H1 (cell line): ENCODE measurements at regions not wholly inside any gene's neighbourhood (a gene's known extent, or its start where the extent isn't known, plus 50 kb on each side); places are given as distances from the start of the nearest gene placed in this dataset.

Source experiments
- CTCF ChIA-PET: fragments of 300-600 bp; sonication (Branson Sonifier 250); formaldehyde crosslinking; loops from one replicate; lab custom pipeline; 2021; ENCODE audit not compliant: partially characterized antibody; lab: Charles Lee
- POLR2A ChIA-PET: fragments of 300-600 bp; sonication (Branson Sonifier 250); formaldehyde crosslinking; loops from one replicate; lab custom pipeline; 2021; ENCODE audit warnings: inconsistent platforms; ENCODE audit not compliant: partially characterized antibody; lab: Charles Lee
- DNase-seq, 2 experiments: peaks; one replicate each; pipeline versions ENCODE4 v3.0.0 to v3.0.0-alpha.2; 2010 to 2022; ENCODE audit warnings: low spot score in 2 of 2, low read depth in 1 of 2, mixed read lengths in 1 of 2
- FAIRE-seq: peaks from 2 replicates; lab custom pipeline; 2011; peaks lifted over from hg19 to GRCh38; lab: Jason Lieb, UNC
- H2AFZ ChIP-seq: 2 replicates; pipeline ENCODE4 v1.8.1; 2012; ENCODE audit warnings: low read length, inconsistent platforms
- H2AK5ac ChIP-seq: 2 replicates; pipeline ENCODE4 v1.6.1; 2013; ENCODE audit warnings: low read depth, low read length
- H2BK120ac ChIP-seq: replicated peaks from 2 replicates; pipeline ENCODE3; 2013; ENCODE audit warnings: low read depth, low read length, inconsistent platforms
- H2BK12ac ChIP-seq: 2 replicates; pipeline ENCODE4 v1.6.1; 2013; ENCODE audit warnings: low read depth, low read length
- H2BK15ac ChIP-seq: 2 replicates; pipeline ENCODE4 v1.6.1; 2013; ENCODE audit warnings: low read length
- H2BK20ac ChIP-seq: 2 replicates; pipeline ENCODE4 v1.6.1; 2013; ENCODE audit warnings: low read length
- H2BK5ac ChIP-seq: 2 replicates; pipeline ENCODE4 v1.6.1; 2013; ENCODE audit warnings: low read depth, low read length
- H3K14ac ChIP-seq: 2 replicates; pipeline ENCODE4 v1.6.1; 2013; ENCODE audit warnings: inconsistent platforms; ENCODE audit not compliant: insufficient read length
- H3K18ac ChIP-seq: 2 replicates; pipeline ENCODE4 v1.6.1; 2013; ENCODE audit warnings: low read length; ENCODE audit errors: extremely low read depth
- H3K23ac ChIP-seq: 2 replicates; pipeline ENCODE4 v1.6.1; 2013; ENCODE audit warnings: inconsistent platforms; ENCODE audit not compliant: insufficient read length
- H3K23me2 ChIP-seq: 2 replicates; pipeline ENCODE4 v1.6.1; 2013; ENCODE audit warnings: low read depth, low read length
- H3K27ac ChIP-seq: 2 replicates; pipeline ENCODE4 v1.6.1; 2011; ENCODE audit warnings: low read depth, low read length, inconsistent platforms
- H3K27me3 ChIP-seq, 4 experiments: replicated peaks in 1 of 4; 1 replicate in 1 of 4; 2 replicates in 3 of 4; pipeline versions ENCODE4 v1.6.1 to v1.8.1; 2011 to 2013; ENCODE audit warnings: low read length in 3 of 4, mild to moderate bottlenecking in 3 of 4, inconsistent platforms in 2 of 4, mixed read lengths in 2 of 4, moderate library complexity in 1 of 4; ENCODE audit not compliant: control insufficient read depth in 3 of 4, insufficient read depth in 3 of 4; ENCODE audit errors: extremely low read depth in 1 of 4
- H3K36me3 ChIP-seq, 4 experiments: 2 replicates each; pipeline versions ENCODE4 v1.6.1 to v1.8.1; 2011 to 2013; ENCODE audit warnings: mild to moderate bottlenecking in 4 of 4, low read length in 3 of 4, moderate library complexity in 2 of 4, control low read depth in 1 of 4, inconsistent platforms in 1 of 4; ENCODE audit not compliant: insufficient read depth in 4 of 4, control insufficient read depth in 2 of 4
- H3K4ac ChIP-seq: replicated peaks from 2 replicates; pipeline ENCODE3; 2013; ENCODE audit warnings: low read length, low read depth, mixed read lengths, inconsistent platforms; ENCODE audit not compliant: insufficient read length
- H3K4me1 ChIP-seq, 4 experiments: replicated peaks in 1 of 4; 1 replicate in 1 of 4; 2 replicates in 3 of 4; pipeline versions ENCODE4 v1.6.1 to v1.8.1; 2011 to 2013; ENCODE audit warnings: low read length in 3 of 4, inconsistent platforms in 2 of 4, mixed read lengths in 1 of 4; ENCODE audit not compliant: insufficient read depth in 4 of 4, control insufficient read depth in 3 of 4
- H3K4me2 ChIP-seq, 2 experiments: 2 replicates each; pipeline versions ENCODE4 v1.6.1 to v1.8.1; 2011 to 2013; ENCODE audit warnings: low read depth in 2 of 2, low read length in 2 of 2, control low read depth in 1 of 2, inconsistent platforms in 1 of 2, mild to moderate bottlenecking in 1 of 2; ENCODE audit not compliant: insufficient read depth in 1 of 2
- H3K4me3 ChIP-seq, 4 experiments: fragments of 200-600, 300-600 bp in 1 of 4; sonication (generic), shearing (Covaris generic), sonication (Bioruptor Twin) in 1 of 4; 2 replicates each; pipeline versions ENCODE4 v1.5.1 to v1.8.1; 2011 to 2016; ENCODE audit warnings: low read length in 4 of 4, low read depth in 3 of 4, control low read depth in 2 of 4, inconsistent platforms in 2 of 4, mild to moderate bottlenecking in 2 of 4, mixed read lengths in 1 of 4, moderate library complexity in 1 of 4; ENCODE audit not compliant: insufficient read depth in 2 of 4; ENCODE audit errors: extremely low read depth in 1 of 4
- H3K56ac ChIP-seq: replicated peaks from 2 replicates; pipeline ENCODE3; 2013; ENCODE audit warnings: low read depth, mild to moderate bottlenecking, mixed read lengths, low read length, inconsistent platforms; ENCODE audit not compliant: insufficient read length
- H3K79me1 ChIP-seq: 2 replicates; pipeline ENCODE4 v1.6.1; 2013; ENCODE audit warnings: low read depth, low read length, control low read depth
- H3K79me2 ChIP-seq, 2 experiments: 2 replicates each; pipeline versions ENCODE4 v1.6.1 to v1.8.1; 2012 to 2013; ENCODE audit warnings: low read length in 2 of 2, mild to moderate bottlenecking in 2 of 2, inconsistent platforms in 1 of 2; ENCODE audit not compliant: insufficient read depth in 2 of 2, control insufficient read depth in 1 of 2
- H3K9ac ChIP-seq, 4 experiments: replicated peaks in 1 of 4; 1 replicate in 1 of 4; 2 replicates in 3 of 4; pipeline versions ENCODE4 v1.6.1 to v1.8.1; 2011 to 2013; ENCODE audit warnings: low read depth in 3 of 4, low read length in 3 of 4, control low read depth in 2 of 4, mild to moderate bottlenecking in 2 of 4, moderate library complexity in 2 of 4, inconsistent platforms in 1 of 4; ENCODE audit errors: extremely low read depth in 1 of 4
- H3K9me3 ChIP-seq, 2 experiments: 2 replicates each; pipeline versions ENCODE4 v1.6.1 to v1.8.1; 2012 to 2013; ENCODE audit warnings: mild to moderate bottlenecking in 2 of 2, moderate library complexity in 2 of 2, control low read depth in 1 of 2, inconsistent platforms in 1 of 2, low read depth in 1 of 2, low read length in 1 of 2, mixed read lengths in 1 of 2; ENCODE audit not compliant: insufficient read depth in 2 of 2
- H4K20me1 ChIP-seq, 2 experiments: replicated peaks in 1 of 2; 2 replicates each; pipeline versions ENCODE3 to v1.8.1; 2011 to 2013; ENCODE audit warnings: inconsistent platforms in 2 of 2, low read length in 2 of 2, mild to moderate bottlenecking in 1 of 2; ENCODE audit not compliant: insufficient read depth in 2 of 2, control insufficient read depth in 1 of 2
- H4K5ac ChIP-seq: 2 replicates; pipeline ENCODE4 v1.6.1; 2013; ENCODE audit warnings: low read length, low read depth, mixed read lengths, inconsistent platforms; ENCODE audit not compliant: insufficient read length
- H4K8ac ChIP-seq: 2 replicates; pipeline ENCODE4 v1.8.0; 2013; ENCODE audit warnings: mild to moderate bottlenecking, moderate library complexity, low read length, inconsistent platforms; ENCODE audit not compliant: insufficient read depth; ENCODE audit errors: extremely low read depth
- H4K91ac ChIP-seq: replicated peaks from 2 replicates; pipeline ENCODE3; 2013; ENCODE audit warnings: low read length, mixed read lengths, inconsistent platforms; ENCODE audit not compliant: insufficient read length
- BCL11A ChIP-seq, 2 experiments: IDR thresholded peaks; one replicate each; pipeline ENCODE4 v1.6.1; 2011; ENCODE audit warnings: low read depth in 2 of 2, low read length in 2 of 2, mild to moderate bottlenecking in 2 of 2
- BRCA1 ChIP-seq: IDR thresholded peaks from 2 replicates; pipeline ENCODE4 v1.6.1; 2012; ENCODE audit warnings: low read depth, low read length, improper control_type of control experiment
- CBX8 ChIP-seq: fragments of 300-800, 300-1000 bp; sonication (generic); IDR thresholded peaks from 2 replicates; pipeline ENCODE4 v1.7.1; 2016; ENCODE audit warnings: low read depth, low read length, borderline replicate concordance
- CTBP2 ChIP-seq: IDR thresholded peaks from 2 replicates; pipeline ENCODE4 v1.7.0; 2011; ENCODE audit warnings: borderline replicate concordance, mild to moderate bottlenecking, moderate library complexity, mixed read lengths, low read length; ENCODE audit not compliant: insufficient read depth, insufficient read length
- JUN ChIP-seq: IDR thresholded peaks from 2 replicates; pipeline ENCODE4 v1.6.1; 2011; ENCODE audit warnings: low read depth, mild to moderate bottlenecking, improper control_type of control experiment, low read length
- JUND ChIP-seq: IDR thresholded peaks from 2 replicates; pipeline ENCODE4 v1.6.1; 2011; ENCODE audit warnings: mild to moderate bottlenecking, improper control_type of control experiment, low read length
- NANOG ChIP-seq: IDR thresholded peaks from 2 replicates; pipeline ENCODE4 v1.6.1; 2011; ENCODE audit warnings: low read length, low read depth, mild to moderate bottlenecking, inconsistent platforms; ENCODE audit not compliant: insufficient read depth, poor library complexity, severe bottlenecking
- RAD21 ChIP-seq, 2 experiments: IDR thresholded peaks in 1 of 2; conservative IDR thresholded peaks in 1 of 2; 2 replicates each; pipeline ENCODE4 v1.6.1; 2011; ENCODE audit warnings: low read depth in 2 of 2, low read length in 2 of 2, improper control_type of control experiment in 1 of 2, inconsistent platforms in 1 of 2, mild to moderate bottlenecking in 1 of 2, moderate library complexity in 1 of 2
- RFX5 ChIP-seq: IDR thresholded peaks from 2 replicates; pipeline ENCODE4 v1.6.1; 2011; ENCODE audit warnings: low read depth, low read length, improper control_type of control experiment, borderline replicate concordance
- RXRA ChIP-seq: IDR thresholded peaks from 2 replicates; pipeline ENCODE4 v1.6.1; 2011; ENCODE audit warnings: low read depth, mild to moderate bottlenecking, low read length, moderate library complexity; ENCODE audit not compliant: insufficient read depth
- SP1 ChIP-seq: IDR thresholded peaks from 2 replicates; pipeline ENCODE4 v1.6.1; 2011; ENCODE audit warnings: low read depth, low read length
- SP4 ChIP-seq: IDR thresholded peaks from 2 replicates; pipeline ENCODE4 v1.6.1; 2012; ENCODE audit warnings: low read length, inconsistent platforms
- YY1 ChIP-seq: IDR thresholded peaks from 2 replicates; pipeline ENCODE4 v1.6.1; 2011; ENCODE audit warnings: low read depth, mild to moderate bottlenecking, low read length
- WGBS, 2 experiments: shearing (Covaris generic) in 1 of 2; methylation state at CpG; one replicate each; pipeline versions ENCODE4 v1.1.6 to v1.1.7; 2013 to 2015; ENCODE audit warnings: low lambda C conversion rate in 2 of 2, mixed read lengths in 2 of 2, inconsistent platforms in 1 of 2, low coverage in 1 of 2, missing lambda C conversion rate in 1 of 2; ENCODE audit not compliant: insufficient replicate concordance in 2 of 2, insufficient coverage in 1 of 2, insufficient read length in 1 of 2; ENCODE audit errors: extremely low coverage in 1 of 2, missing lambda C conversion rate in 1 of 2; 5-methylcytosine and 5-hydroxymethylcytosine counted together
- TF ChIP-seq, protein P1 (sequence below): IDR thresholded peaks from 2 replicates; pipeline ENCODE4 v1.6.1; 2011; ENCODE audit warnings: low read length, improper control_type of control experiment

- Histone ChIP-seq H2BK12ac (no peak overlapping the region), H3K4ac (no peak overlapping the region), H3K4me2 (no peak overlapping the region), H3K79me2 (no peaks in the 10 kb centered on the region), H3K9ac (no peak overlapping the region), H4K91ac (no peak overlapping the region), H3K27me3 (no peaks in the 10 kb centered on the region), H3K36me3 (no peaks in the 10 kb centered on the region), H4K5ac (no peak overlapping the region), H2AK5ac (no peak overlapping the region), H3K23ac (no peak overlapping the region), H2BK5ac (no peak overlapping the region), H3K4me1 (no peaks in the 10 kb centered on the region), H3K56ac (no peak overlapping the region), H3K27ac (no peak overlapping the region), H3K79me1 (no peaks in the 10 kb centered on the region), H3K18ac (no peak overlapping the region), H4K20me1 (no peaks in the 10 kb centered on the region), H3K14ac (no peak overlapping the region), H3K9me3 (no peaks in the 10 kb centered on the region), H3K4me3 (no peak overlapping the region), H4K8ac (no peak overlapping the region), H2BK15ac (no peak overlapping the region), H2AFZ (no peak overlapping the region), H3K23me2 (no peaks in the 10 kb centered on the region), H2BK20ac (no peak overlapping the region), H2BK120ac (no peak overlapping the region)
- FAIRE-seq (no peak), DNase-seq (no peak)
- ChIA-PET CTCF (interaction anchor here (1.1 to 1.4 kb wide), 3 partner anchors 9 to 264 kb away, joined by 3 to 6 read pairs (median 4); no protein-coding TSS in a partner anchor), POLR2A (no interaction called here)
- 93% methylated on average over 1 of the region's 1 CpG; no CpG with 5 or more reads in 1 of the 2 experiments for WGBS, 2 experiments
- no peak for TF ChIP-seq BCL11A (IDR thresholded peaks at IDR 0.05; ENCODE audit: low read depth in 2 of 2, low read length in 2 of 2)
- no peak for TF ChIP-seq JUND
- no peak for TF ChIP-seq YY1
- TF ChIP-seq RFX5 = no peak
- TF ChIP-seq JUN = no peak
- TF ChIP-seq BRCA1 = no peak
- TF ChIP-seq SP1 = no peak
- TF ChIP-seq RXRA = no peak
- TF ChIP-seq RAD21 (IDR thresholded peaks at IDR 0.05 in 1 of 2, conservative IDR thresholded peaks at IDR 0.05 in 1 of 2; ENCODE audit: low read depth in 2 of 2, low read length in 2 of 2) = no peak
- no peak for TF ChIP-seq CBX8
- no peak for TF ChIP-seq NANOG
- TF ChIP-seq, protein P1, sequence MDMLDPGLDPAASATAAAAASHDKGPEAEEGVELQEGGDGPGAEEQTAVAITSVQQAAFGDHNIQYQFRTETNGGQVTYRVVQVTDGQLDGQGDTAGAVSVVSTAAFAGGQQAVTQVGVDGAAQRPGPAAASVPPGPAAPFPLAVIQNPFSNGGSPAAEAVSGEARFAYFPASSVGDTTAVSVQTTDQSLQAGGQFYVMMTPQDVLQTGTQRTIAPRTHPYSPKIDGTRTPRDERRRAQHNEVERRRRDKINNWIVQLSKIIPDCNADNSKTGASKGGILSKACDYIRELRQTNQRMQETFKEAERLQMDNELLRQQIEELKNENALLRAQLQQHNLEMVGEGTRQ = no peak
- TF ChIP-seq SP4 = no peak
- no peak for TF ChIP-seq CTBP2
Observed at GRCh38 chr1:217072926-217073325, 349.7 kb upstream of the ESRRG start.
